Mesothelial cell of epicardium (in vitro differentiated cells): ENCODE measurements at regions not wholly inside any gene's neighbourhood (a gene's known extent, or its start where the extent isn't known, plus 50 kb on each side); places are given as distances from the start of the nearest gene placed in this dataset.

Source experiments
- DNase-seq, 2 experiments: peaks; one replicate each; pipeline ENCODE4 v3.0.0; 2021; ENCODE audit warnings: low spot score in 2 of 2; ENCODE audit not compliant: unreplicated experiment in 2 of 2
- H3K27ac Mint-ChIP-seq: 2 replicates; pipeline ENCODE4 v1.8.0; 2021; ENCODE audit warnings: mixed read lengths
- H3K27me3 Mint-ChIP-seq: 2 replicates; pipeline ENCODE4 v1.8.0; 2021; ENCODE audit warnings: low read depth, mixed read lengths
- H3K36me3 Mint-ChIP-seq: 2 replicates; pipeline ENCODE4 v1.8.0; 2021; ENCODE audit warnings: mixed read lengths
- H3K4me1 Mint-ChIP-seq: 2 replicates; pipeline ENCODE4 v1.8.0; 2021; ENCODE audit warnings: mixed read lengths
- H3K4me3 Mint-ChIP-seq: 2 replicates; pipeline ENCODE4 v1.8.0; 2021; ENCODE audit warnings: mild to moderate bottlenecking, moderate library complexity, mixed read lengths
- H3K9me3 Mint-ChIP-seq: 2 replicates; pipeline ENCODE4 v1.8.0; 2021; ENCODE audit warnings: mixed read lengths
- TF ChIP-seq, protein P1 (sequence below): fragments of 200-600 bp; sonication (generic); IDR thresholded peaks from one replicate; pipeline ENCODE4 v1.5.0; 2021; ENCODE audit warnings: antibody characterized with exemption; ENCODE audit not compliant: unreplicated experiment

DNA sequence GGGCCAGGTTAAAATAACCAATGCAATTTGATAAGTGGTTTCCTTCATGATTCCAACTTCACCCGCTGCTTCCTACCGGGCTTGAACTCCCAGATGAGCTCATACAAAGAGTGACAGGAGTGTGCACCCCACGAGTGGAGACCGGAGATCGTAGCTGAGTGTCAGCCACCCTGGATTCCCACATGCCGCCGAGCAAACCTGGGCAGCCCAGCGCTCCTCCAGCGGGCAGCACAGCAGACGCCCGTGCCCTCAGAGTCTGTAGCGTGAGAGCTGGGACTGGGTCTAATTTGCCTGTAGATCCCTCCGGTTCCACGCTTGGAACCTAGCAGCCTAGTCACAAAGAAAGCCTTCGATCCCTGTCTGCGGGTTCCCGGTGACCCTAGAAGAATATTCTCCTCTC, 476.1 kb upstream of the MGMT start:
- H3K27ac Mint-ChIP-seq = no peak overlapping the region
- no peaks in the 10 kb centered on the region for H3K9me3 Mint-ChIP-seq
- TF ChIP-seq, protein P1, sequence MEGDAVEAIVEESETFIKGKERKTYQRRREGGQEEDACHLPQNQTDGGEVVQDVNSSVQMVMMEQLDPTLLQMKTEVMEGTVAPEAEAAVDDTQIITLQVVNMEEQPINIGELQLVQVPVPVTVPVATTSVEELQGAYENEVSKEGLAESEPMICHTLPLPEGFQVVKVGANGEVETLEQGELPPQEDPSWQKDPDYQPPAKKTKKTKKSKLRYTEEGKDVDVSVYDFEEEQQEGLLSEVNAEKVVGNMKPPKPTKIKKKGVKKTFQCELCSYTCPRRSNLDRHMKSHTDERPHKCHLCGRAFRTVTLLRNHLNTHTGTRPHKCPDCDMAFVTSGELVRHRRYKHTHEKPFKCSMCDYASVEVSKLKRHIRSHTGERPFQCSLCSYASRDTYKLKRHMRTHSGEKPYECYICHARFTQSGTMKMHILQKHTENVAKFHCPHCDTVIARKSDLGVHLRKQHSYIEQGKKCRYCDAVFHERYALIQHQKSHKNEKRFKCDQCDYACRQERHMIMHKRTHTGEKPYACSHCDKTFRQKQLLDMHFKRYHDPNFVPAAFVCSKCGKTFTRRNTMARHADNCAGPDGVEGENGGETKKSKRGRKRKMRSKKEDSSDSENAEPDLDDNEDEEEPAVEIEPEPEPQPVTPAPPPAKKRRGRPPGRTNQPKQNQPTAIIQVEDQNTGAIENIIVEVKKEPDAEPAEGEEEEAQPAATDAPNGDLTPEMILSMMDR = no peak
- peaks cover 34% of the 10 kb centered on the region for H3K27me3 Mint-ChIP-seq
- H3K4me3 Mint-ChIP-seq = no peak overlapping the region
- DNase-seq = no peak
- H3K36me3 Mint-ChIP-seq = no peaks in the 10 kb centered on the region
- no peaks in the 10 kb centered on the region for H3K4me1 Mint-ChIP-seq

DNA sequence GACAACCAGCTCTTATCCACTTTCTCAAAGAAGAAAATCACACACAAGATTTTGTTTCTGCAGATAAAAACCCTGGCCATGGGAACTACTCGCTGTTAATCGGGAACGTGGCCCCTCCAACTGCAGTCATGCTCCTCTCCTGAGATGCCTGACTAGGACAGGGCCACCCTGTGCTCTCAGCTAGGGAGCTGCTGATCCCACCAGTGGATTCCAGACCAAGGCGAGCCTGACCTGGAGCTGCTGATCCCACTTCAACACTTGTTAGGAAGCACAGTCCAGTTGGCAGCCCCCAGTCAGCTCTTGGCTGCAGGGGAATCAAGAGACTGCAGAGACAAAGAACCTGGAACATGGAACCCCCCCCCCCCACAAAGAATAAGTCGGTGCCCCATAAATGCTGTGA, 474.3 kb upstream of the MGMT start:
- H3K27ac Mint-ChIP-seq = no peak overlapping the region
- H3K4me1 Mint-ChIP-seq = no peaks in the 10 kb centered on the region
- H3K36me3 Mint-ChIP-seq = no peaks in the 10 kb centered on the region
- H3K9me3 Mint-ChIP-seq = no peaks in the 10 kb centered on the region
- H3K27me3 Mint-ChIP-seq = peaks cover 33% of the 10 kb centered on the region
- TF ChIP-seq, protein P1 = no peak
- H3K4me3 Mint-ChIP-seq = no peak overlapping the region
- DNase-seq = no peak

DNA sequence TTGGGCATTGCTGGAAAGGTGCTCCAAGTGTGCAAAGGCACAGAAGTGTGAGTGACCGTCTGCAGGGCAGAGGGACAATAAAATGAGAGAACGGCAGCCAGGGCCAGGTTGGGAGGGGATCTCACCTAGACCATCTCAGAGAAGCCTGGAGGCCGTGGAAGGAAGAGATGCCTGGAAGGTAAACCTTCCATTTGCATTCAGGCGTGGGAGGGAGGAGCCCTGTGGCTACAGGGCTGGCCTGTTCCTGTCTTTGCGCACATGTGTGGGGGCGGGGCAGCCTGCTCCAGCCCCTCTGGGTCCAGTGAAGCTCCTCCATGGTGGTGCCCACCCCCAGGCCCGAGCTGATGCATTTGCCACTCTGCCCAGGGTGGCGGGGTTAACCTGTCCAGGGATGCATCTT, 473.6 kb upstream of the MGMT start:
- TF ChIP-seq, protein P1 = no peak
- no peak for DNase-seq
- Mint-ChIP-seq H3K27ac (no peak overlapping the region), H3K9me3 (no peaks in the 10 kb centered on the region), H3K4me3 (no peak overlapping the region), H3K36me3 (no peaks in the 10 kb centered on the region), H3K4me1 (no peaks in the 10 kb centered on the region), H3K27me3 (peaks cover 29% of the 10 kb centered on the region)

DNA sequence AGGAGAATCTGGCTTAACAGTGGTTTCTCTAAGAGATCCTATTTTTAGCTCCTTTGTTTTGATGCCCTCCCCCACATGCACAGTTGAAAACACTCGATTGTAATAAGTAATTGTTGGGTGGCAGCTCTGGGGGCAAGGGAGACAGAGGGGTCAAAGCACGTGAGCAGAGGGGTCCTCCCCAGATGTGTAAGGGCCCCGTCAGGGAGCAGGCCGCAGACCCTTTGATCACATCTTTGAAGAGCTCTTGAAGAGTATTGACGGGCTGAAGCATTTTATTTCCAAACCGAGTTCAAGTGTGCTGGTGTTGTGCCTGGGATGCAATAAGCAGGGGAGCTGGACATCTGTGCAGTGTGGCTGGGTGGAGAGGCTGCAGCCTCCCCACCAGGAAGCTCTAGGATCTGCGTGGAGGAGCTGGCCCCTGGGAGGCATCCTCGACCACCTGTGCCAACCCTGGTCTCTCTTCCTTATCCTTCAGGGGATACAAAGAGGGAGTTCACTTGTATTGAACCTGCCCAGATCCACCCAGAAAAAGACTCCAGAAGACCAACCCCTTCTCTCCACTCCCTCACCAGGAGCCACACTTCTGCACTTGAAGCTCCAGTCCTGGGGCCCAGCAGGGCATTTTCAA, 473.0 kb upstream of the MGMT start:
- no peak for DNase-seq
- H3K36me3 Mint-ChIP-seq = no peaks in the 10 kb centered on the region
- no peak overlapping the region for H3K4me3 Mint-ChIP-seq
- no peak overlapping the region for H3K27ac Mint-ChIP-seq
- no peaks in the 10 kb centered on the region for H3K4me1 Mint-ChIP-seq
- TF ChIP-seq, protein P1 = no peak
- peaks cover 29% of the 10 kb centered on the region for H3K27me3 Mint-ChIP-seq
- no peaks in the 10 kb centered on the region for H3K9me3 Mint-ChIP-seq

DNA sequence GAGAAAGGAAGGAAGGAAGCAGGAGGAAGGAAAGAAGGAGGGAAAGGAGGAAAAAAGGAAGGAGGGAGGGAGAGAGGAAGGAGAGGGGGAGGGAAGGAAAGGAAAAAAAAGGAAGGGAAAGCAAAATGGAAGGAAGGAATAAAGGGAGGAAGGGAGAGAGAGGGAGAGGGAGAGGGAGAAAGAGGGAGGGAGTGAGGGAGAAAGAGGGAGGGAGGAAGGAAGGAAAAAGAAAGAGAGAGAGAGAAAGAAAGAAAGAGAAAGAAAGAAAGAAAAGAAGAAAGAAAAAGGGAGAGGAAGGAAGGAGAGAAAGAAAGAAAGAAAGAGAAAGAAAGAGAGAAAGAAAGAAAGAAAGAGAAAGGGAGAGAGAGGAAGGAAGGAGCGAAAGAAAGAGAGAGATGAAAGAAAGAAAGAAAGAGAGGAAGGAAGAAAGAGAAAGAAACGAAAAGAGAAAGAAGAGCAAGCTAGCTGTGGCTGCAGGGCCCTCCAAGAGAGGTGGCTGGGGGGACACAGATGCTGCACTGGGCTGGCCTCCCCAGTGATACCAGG, 472.4 kb upstream of the MGMT start:
- TF ChIP-seq, protein P1 = no peak
- Mint-ChIP-seq H3K4me1 (no peaks in the 10 kb centered on the region), H3K36me3 (no peaks in the 10 kb centered on the region), H3K9me3 (no peaks in the 10 kb centered on the region), H3K27me3 (peaks cover 29% of the 10 kb centered on the region), H3K4me3 (no peak overlapping the region), H3K27ac (no peak overlapping the region)
- no peak for DNase-seq
